Heart left ventricle (tissue), 16 donors: ENCODE measurements at regions not wholly inside any gene's neighbourhood (a gene's known extent, or its start where the extent isn't known, plus 50 kb on each side); places are given as distances from the start of the nearest gene placed in this dataset.

Experiments used
- ATAC-seq, 4 donors: fragments of 200-7000 bp; cut with Tn5 transposase; one replicate each; pipeline ENCODE4 v1.9.1; 2020 to 2022; ENCODE audit warnings: moderate library complexity in 4 of 4, mild to moderate bottlenecking in 3 of 4, moderate number of reproducible peaks in 1 of 4
- DNase-seq, 5 donors: peaks; one replicate each; pipeline ENCODE4 v3.0.0-alpha.2; 2020
- H3K27ac ChIP-seq, 12 donors: fragments of 200-600 bp; sonication (generic) in 4 of 12; one replicate each; pipeline versions ENCODE4 v1.5.0 to v1.8.0; 2016 to 2022; ENCODE audit warnings: mild to moderate bottlenecking in 2 of 12
- H3K27me3 ChIP-seq, 9 donors: fragments of 200-600 bp; sonication (generic) in 2 of 9; one replicate each; pipeline versions ENCODE4 v1.5.1 to v1.8.0; 2016 to 2022; ENCODE audit warnings: mild to moderate bottlenecking in 3 of 9
- H3K36me3 ChIP-seq, 9 donors: fragments of 200-600 bp; sonication (generic) in 2 of 9; one replicate each; pipeline versions ENCODE4 v1.5.0 to v1.8.0; 2018 to 2022; ENCODE audit warnings: mild to moderate bottlenecking in 2 of 9
- H3K4me1 ChIP-seq, 12 donors: fragments of 200-600 bp; sonication (generic) in 4 of 12; one replicate each; pipeline versions ENCODE4 v1.5.0 to v1.8.0; 2016 to 2022; ENCODE audit warnings: mild to moderate bottlenecking in 3 of 12
- H3K4me3 ChIP-seq, 12 donors: fragments of 200-600 bp; sonication (generic) in 4 of 12; one replicate each; pipeline versions ENCODE4 v1.5.0 to v1.8.0; 2017 to 2022; ENCODE audit warnings: mild to moderate bottlenecking in 9 of 12, moderate library complexity in 4 of 12
- H3K9me3 ChIP-seq, 12 donors: fragments of 200-600 bp; sonication (generic) in 4 of 12; one replicate each; pipeline versions ENCODE4 v1.5.0 to v1.8.0; 2016 to 2022; ENCODE audit warnings: mild to moderate bottlenecking in 1 of 12
- CTCF ChIP-seq, 12 donors: fragments of 200-600 bp; sonication (generic) in 4 of 12; IDR thresholded peaks; one replicate each; pipeline versions ENCODE4 v1.5.0 to v1.8.0; 2018 to 2022; ENCODE audit warnings: antibody characterized with exemption in 12 of 12, mild to moderate bottlenecking in 5 of 12
- POLR2A ChIP-seq, 2 donors: fragments of 450-650 bp; IDR thresholded peaks; one replicate each; pipeline ENCODE4 v1.6.1; 2017; ENCODE audit warnings: antibody characterized with exemption in 2 of 2, mild to moderate bottlenecking in 2 of 2, moderate library complexity in 2 of 2
- whole genome bisulfite sequencing, 4 donors: extraction: QIAGEN DNeasy Blood & Tissue Kit in 2 of 4; methylation state at CpG; one replicate each; pipeline versions ENCODE4 v1.1.5 to v1.1.7; 2013 to 2018; 5-methylcytosine and 5-hydroxymethylcytosine counted together
- intact Hi-C, 10 donors: fragments of 100-400 bp; cut with DNase I; formaldehyde crosslinking; loops; one replicate each; pipeline versions ENCODE4 v1.11.1 to v1.14.2; 2022
- donor health status: ischemic (EF 13 %, LVEDD 7.1; RV severe dilation, severe dysfunction).
- donor health status: healthy with polysubstance abuse.
- donor health status: DM: no; HTN: yes; CAD: no.
- donor health status: DM: no; HTN: no; CAD: no.
- donor health status: ischemic (EF 25% LVEDD 6.9; RV normal size, moderate dysfunction).
- donor health status: ischemic (EF 25% LVEDD 5.7; RV mildly dilated, moderate dysfunction).
- donor health status: healthy.
- donor health status: DM: yes; HTN: yes; CAD: no.
- donor health status: ischemic (EF 35%, LVEDD 5.7; RV mildly dilated, moderate dysfunction).
- donor health status: nonischemic (EF 11% LVEDD 7.7; RV severe dilation, severe dysfunction).
- donor health status: DM: yes; HTN: yes; CAD: no.
- donor health status: PGD.
- donor health status: ischemic (EF 29% LVEDD 5.4; RV normal size, mild dysfunction).
- donor health status: nonischemic (EF 23%, LVEDD 6.1; RV moderate dilation, normal function).

GRCh38 chr17:14771543-14771942 is 470.7 kb downstream of the HS3ST3B1 start:
- no peak for TF ChIP-seq POLR2A (IDR thresholded peaks at IDR 0.05)
- TF ChIP-seq CTCF (IDR thresholded peaks at IDR 0.05): no peak
- Histone ChIP-seq H3K27ac (no peak overlapping the region), H3K36me3 (no peaks in the 10 kb centered on the region), H3K4me1 (no peaks in the 10 kb centered on the region), H3K4me3 (no peak overlapping the region), H3K27me3 (peaks cover 0 to 3% (median 0%) of the 10 kb centered on the region in 9 donors), H3K9me3 (peaks cover 0 to 6% (median 0%) of the 10 kb centered on the region in 12 donors)
- DNase-seq (no peak), ATAC-seq (no peak)
- 69 to 76% (median 73%) methylated on average over 6 of the region's 6 CpGs for WGBS, 4 donors
- intact Hi-C loops: no loop called here

DNA sequence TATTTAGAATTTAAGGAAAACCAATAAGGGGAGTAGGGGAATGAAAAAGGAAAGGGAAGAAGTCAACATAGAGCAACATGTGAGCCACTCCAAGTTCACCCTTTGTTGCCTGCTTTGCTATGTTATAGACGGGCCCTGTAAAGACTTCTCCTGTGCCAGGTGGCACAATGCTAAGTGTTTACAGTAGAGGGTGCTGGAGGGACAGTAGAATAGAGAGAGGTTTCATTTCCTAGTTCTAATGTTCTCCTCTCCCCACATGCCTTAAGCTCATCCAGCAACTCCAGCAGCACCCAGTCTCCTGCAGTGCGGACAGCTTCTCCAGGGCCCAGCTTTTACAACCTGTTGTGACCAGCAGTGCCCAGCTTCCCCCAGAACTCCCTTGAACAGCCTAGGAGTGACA is 468.0 kb downstream of the HS3ST3B1 start:
- no peaks in the 10 kb centered on the region for H3K4me1 ChIP-seq
- intact Hi-C loops: loop anchor here in 1 of 10 donors (10.0 kb wide), 1 partner anchor 64 kb away; no protein-coding TSS in a partner anchor
- DNase-seq (no peak), ATAC-seq (no peak)
- no peak overlapping the region for H3K27ac ChIP-seq
- WGBS, 4 donors: 64 to 95% (median 79%) methylated on average over 2 of the region's 2 CpGs
- TF ChIP-seq CTCF (IDR thresholded peaks at IDR 0.05): no peak
- no peak for TF ChIP-seq POLR2A (IDR thresholded peaks at IDR 0.05)
- no peak overlapping the region for H3K4me3 ChIP-seq
- no peaks in the 10 kb centered on the region for H3K36me3 ChIP-seq
- peaks cover 0 to 6% (median 0%) of the 10 kb centered on the region in 12 donors for H3K9me3 ChIP-seq
- H3K27me3 ChIP-seq: no peaks in the 10 kb centered on the region

DNA sequence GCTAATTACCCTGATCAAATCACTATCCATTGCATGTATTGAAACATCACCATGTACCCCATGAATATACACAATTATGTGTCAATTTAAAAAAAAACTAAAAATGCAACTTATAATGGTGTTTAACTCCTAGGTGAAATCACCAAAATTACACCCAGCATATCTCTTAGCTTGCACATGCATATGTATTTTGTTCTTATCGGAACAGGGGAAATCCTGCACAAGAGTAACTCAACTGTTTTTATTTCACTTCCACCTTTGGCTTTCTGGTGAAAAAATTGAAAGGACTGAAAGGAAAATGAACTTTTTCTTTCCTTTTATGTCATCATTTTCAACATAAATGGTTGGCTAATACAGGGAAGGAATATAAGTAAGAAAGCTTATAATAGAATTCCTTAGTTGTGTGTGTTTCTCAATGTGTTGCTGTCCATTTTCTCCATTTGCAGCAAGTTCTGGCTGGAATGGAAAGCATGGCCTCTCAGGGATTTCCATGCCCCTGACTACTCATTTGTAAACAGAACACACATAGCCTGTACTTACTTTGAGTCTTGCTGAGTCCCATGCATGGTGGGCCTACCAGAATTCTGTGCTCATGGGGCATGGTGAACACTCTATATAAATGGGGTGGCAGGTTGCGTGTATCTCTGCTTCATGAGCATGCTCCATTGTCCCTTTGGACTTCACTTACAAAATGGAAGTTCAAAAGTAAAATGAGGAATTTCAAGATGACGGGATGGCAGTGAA is 462.0 kb downstream of the HS3ST3B1 start:
- Histone ChIP-seq H3K36me3 (no peaks in the 10 kb centered on the region), H3K4me3 (no peak overlapping the region), H3K9me3 (no peaks in the 10 kb centered on the region), H3K27me3 (no peaks in the 10 kb centered on the region), H3K27ac (no peak overlapping the region), H3K4me1 (no peaks in the 10 kb centered on the region)
- DNase-seq (no peak), ATAC-seq (no peak)
- 61 to 71% (median 65%) methylated on average over 3 of the region's 3 CpGs for WGBS, 4 donors
- intact Hi-C loops: loop anchor here in 1 of 10 donors (10.0 kb wide), 1 partner anchor 58 kb away; no protein-coding TSS in a partner anchor
- TF ChIP-seq POLR2A (IDR thresholded peaks at IDR 0.05) (no peak), CTCF (IDR thresholded peaks at IDR 0.05) (no peak)

DNA sequence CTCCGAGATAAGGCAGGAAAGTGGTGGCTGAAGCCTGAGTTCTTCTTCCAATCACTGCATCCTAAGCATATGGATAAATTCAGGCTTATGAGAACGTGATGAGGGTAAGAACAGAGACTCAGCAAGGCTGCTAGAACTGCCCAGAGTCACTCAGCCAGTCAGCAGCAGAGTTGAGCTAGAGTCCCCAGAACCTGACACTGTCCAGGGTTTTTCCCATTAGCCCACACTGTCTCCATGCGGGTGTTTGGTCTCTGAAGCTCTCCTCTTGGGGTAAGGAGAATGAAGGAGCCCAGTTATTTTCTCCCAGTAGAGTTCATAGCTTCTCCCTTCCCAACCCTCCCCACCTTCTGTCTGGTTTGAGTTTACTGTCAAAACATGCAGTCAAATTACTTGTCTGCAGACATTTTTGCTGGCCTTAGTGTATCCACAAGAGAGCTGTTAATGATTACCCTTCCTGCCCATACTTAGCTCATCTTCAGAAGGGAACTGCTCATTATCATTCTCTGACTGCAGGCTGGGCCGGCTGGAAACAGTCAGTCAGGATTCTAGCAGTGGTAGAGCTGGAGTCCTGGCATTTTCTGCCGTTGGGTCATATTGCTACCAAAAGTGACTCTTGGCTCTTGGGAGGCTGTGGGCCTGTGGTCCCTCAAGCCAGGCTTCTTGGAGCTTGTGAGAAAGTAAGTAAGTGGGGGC is 460.0 kb downstream of the HS3ST3B1 start:
- no peak for ATAC-seq
- 57 to 69% (median 60%) methylated on average over 5 of the region's 5 CpGs for WGBS, 4 donors
- intact Hi-C loops: loop anchor here in 1 of 10 donors (10.0 kb wide), 1 partner anchor 56 kb away; no protein-coding TSS in a partner anchor
- DNase-seq: no peak
- Histone ChIP-seq H3K27ac (no peak overlapping the region), H3K36me3 (no peaks in the 10 kb centered on the region), H3K9me3 (no peaks in the 10 kb centered on the region), H3K27me3 (peaks cover 0 to 7% (median 0%) of the 10 kb centered on the region in 9 donors), H3K4me3 (no peak overlapping the region), H3K4me1 (no peaks in the 10 kb centered on the region)
- TF ChIP-seq POLR2A (IDR thresholded peaks at IDR 0.05): no peak
- no peak for TF ChIP-seq CTCF (IDR thresholded peaks at IDR 0.05)
